Muscle of back (tissue), 3 donors: ENCODE measurements at regions not wholly inside any gene's neighbourhood (a gene's known extent, or its start where the extent isn't known, plus 50 kb on each side); places are given as distances from the start of the nearest gene placed in this dataset.
"Not testable (repeated sequence)": the region's sequence is repeated elsewhere in the genome, so short reads cannot be mapped to it uniquely, and the experiment has no call there.

Experiments used
- DNase-seq, 3 donors: peaks; one replicate each; pipeline versions ENCODE4 v3.0.0 to v3.0.0-alpha.2; 2013

- no peak for DNase-seq
These were observed 113.3 kb upstream of the FAT3 start for GRCh38 chr11:92111287-92111686.

GRCh38 chr11:92109466-92109865 lies 115.2 kb upstream of the FAT3 start:
- no peak for DNase-seq

DNA sequence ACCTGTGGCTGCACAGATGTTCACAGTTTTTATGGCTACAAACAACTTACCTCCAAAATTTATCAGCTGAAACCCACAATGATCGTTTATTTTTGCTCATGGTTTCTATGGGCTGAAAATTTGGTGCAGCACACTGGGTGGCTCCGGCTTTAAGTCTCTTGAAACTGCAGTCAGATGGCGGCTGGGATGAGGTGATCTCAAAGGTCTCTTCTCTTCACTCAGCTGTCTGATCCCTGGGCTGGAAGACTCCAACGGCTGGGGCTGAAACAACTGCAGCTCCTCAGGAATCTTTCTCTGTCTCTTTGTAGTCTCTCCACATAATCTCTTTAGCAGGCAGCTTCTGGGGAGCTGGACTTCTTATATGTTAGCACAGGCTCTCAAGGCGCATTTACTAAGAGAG lies 117.3 kb upstream of the FAT3 start:
- no peak for DNase-seq

DNA sequence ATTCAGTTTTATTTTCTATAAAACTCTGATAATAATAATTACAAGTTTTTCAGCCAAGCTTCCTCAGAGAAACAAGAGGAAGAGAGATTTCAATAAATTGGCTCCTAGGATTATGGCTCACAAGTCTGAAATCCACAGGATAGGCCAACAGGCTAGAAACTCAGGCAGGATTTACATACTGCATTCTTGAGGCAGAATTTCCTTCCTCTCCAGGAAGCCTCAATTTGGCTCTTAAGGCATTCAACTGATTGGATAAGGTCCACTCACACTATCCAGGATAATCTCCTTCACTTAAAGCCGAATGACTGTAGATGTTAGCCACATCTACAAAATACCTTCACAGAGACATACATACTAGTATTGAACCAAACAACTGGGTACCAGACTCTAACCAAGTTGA lies 120.3 kb upstream of the FAT3 start:
- no peak for DNase-seq

DNA sequence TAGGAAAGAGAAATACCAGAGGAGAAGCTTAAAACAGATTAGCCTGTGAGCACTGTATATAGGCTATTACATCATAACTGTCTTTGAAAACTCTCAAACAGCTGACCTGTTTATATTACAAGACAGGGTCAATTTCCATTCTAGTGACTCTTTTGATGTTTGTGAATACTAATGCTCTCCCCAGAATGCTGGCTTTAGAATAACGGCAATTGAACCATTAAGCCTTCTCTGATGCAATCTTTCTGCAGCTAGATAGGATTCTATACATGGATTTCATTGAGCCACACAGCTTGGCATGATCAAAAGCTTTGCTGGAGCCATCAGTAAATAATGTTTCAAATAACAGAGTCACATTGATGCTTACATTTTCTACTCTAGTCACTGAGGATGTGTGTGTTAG lies 122.7 kb upstream of the FAT3 start:
- DNase-seq: no peak

- no peak for DNase-seq
These were observed 125.4 kb upstream of the FAT3 start for GRCh38 chr11:92099183-92099582.

- no peak for DNase-seq
These were observed 126.4 kb upstream of the FAT3 start for GRCh38 chr11:92098172-92098571.

GRCh38 chr11:92087725-92088537 lies 136.7 kb upstream of the FAT3 start:
- DNase-seq: no peak

GRCh38 chr11:92083123-92083522 lies 141.5 kb upstream of the FAT3 start:
- no peak for DNase-seq

GRCh38 chr11:92082652-92083051 lies 142.0 kb upstream of the FAT3 start:
- DNase-seq: no peak

DNA sequence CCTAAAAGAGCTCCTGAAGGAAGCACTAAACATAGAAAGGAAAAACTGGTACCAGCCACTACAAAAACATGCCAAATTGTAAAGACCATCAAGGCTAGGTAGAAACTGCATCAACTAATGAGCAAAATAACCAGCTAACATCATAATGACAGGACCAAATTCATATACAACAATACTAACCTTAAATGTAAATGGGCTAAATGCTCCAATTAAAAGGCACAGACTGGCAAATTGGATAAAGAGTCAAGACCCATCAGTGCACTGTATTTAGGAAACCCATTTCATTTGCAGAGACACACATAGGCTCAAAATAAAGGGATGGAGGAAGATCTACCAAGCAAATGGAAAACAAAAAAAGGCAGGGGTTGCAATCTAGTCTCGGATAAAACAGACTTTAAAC lies 150.1 kb upstream of the FAT3 start:
- not testable (repeated sequence) for DNase-seq

DNA sequence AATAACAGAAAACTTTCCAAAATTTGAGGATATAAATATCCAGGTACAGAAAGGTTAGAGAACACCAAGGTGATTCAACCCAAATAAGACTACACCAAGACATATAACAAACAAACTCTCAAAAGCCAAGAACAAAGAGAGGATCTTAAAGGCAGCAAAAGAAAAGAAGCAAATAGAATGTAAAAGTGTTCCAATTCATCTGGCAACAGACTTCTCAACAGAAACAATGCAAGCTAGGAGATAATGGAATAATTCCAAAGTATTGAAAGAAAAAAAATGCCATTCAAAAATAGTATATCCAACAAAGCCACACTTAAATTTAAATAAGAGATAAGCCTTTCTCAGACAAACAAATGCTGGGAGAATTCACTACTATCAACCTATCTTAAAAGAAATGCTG lies 153.0 kb upstream of the FAT3 start:
- DNase-seq: no peak

- no peak for DNase-seq
These were observed 154.4 kb upstream of the FAT3 start for GRCh38 chr11:92070026-92070889.

DNA sequence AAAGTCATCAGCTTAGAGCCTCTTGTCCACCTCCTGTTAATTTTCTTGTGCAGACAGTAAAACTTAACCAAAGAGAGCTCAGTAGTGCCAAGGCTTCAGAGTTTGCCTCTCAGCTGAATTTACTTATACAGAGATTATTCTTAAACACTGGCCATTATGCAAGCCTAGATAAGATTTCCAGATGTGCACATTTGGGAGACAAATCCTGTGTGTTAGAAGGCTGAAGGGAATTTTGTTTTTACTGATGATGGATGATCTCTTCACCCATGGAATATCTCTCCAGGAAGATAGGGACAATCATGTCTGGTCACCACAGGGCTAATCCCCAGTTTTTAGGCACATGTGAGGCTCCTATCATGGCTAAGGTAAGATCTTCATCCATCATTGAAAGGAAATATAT lies 157.6 kb upstream of the FAT3 start:
- peak in 2 of 3 donors; percentile 10 to 27 for DNase-seq

DNA sequence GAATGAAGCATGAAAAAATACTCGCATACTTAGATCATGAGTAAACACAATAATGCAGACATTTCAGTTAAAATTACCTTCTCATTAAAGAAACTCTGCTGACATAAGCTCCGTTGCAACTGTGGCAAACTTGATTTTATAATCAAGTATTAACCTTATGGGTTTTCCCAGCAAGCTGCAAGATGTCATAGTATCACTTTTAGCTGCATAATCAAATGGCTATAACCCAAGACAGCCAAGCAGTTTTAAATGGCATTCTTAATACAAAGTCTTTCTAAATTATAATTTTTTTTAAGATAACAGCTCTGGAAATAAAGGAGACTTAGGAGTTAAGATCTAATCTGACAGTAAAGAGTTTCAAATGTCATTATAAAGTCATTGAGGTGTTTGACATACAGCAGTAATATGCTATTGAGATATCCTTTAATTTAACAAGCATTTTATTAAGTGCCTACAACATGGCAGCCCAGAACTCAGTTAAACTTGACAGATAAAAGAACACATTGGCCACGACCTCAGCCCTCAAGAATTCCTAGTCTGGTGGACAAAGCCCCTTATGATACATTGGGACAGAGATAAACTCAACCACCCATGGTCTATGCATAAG lies 163.1 kb upstream of the FAT3 start:
- DNase-seq: no peak

DNA sequence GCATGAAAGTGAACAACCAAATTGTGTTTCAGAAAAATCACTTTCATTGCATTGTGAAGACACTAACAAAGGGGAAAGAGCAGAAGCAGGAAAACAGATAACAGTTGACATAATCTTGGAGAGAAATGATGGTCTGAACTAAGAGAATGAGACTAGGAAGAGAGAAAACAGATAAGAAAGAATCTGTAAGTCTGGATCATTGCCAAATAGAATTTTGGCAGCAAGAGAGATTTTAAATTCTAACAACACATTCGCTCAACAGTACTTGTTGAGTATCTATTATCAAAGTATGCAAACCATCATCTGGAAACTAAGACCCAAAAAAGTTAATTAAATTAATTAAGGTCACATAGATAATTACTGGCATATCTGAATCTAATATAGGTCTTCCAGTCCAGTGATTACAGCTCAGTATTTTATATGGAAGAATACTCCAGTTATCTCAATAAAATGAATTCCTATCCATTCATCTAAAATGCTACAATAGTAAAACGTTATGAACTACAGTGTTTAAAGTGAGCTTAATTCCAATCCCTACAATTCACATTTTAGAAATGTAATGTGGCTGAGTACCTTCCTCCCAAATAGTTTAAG lies 166.7 kb upstream of the FAT3 start:
- peak in 1 of 3 donors; percentile 5 for DNase-seq

DNA sequence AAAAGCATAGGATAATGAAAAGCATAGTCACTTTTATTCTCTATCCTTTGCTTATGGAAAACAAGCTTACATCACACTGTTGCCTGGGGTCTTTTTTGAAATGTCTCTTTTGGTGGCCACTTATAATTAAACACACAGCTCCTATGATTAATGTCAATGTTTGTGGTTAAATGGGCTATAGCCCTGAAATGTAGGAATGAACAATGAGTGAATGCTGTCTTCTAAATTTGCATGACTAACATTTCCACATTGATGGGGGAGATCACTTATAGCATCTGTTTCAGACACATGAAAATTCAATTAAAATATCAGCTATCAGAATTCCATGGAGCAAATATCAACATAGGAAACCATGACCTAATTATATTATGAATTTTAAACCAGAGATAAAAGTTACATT lies 171.4 kb upstream of the FAT3 start:
- DNase-seq: peak in 1 of 3 donors; percentile 5

DNA sequence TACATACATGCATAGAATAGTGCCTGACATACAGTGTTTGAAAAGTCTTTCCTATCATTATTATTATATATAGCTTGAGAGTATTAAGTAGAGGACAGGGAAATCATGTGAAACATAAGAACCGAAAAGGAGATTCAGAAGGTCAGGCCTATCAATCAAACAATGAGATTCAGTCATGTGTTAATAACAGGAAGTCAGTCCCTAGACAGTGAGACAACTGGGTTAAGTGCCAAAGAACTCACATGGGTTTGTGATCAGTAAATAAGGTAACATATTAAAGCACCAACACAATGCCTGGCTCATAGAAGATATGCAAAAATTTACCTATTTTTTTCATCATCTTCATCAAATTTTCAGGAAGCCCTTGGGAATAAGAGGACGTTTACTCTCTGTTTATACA lies 174.3 kb upstream of the FAT3 start:
- no peak for DNase-seq

GRCh38 chr11:92048415-92048814 lies 176.2 kb upstream of the FAT3 start:
- no peak for DNase-seq

DNA sequence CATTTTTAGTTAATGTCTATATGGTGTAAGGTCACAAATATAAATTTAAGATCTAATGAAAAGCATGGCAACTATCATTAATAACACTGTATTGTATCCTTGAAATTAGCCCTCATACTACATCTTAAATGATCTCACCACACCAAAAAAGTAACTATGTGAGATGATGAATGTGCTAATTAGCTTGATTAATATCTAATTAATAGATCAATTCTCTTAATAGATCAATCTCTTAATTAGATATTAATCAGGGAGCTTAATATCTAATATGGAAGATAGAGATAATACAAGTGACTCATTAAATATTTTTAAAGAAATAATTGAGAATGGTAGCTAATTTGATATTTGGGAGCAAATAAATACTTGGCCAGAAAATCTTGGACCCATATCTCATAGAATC lies 178.5 kb upstream of the FAT3 start:
- no peak for DNase-seq

DNA sequence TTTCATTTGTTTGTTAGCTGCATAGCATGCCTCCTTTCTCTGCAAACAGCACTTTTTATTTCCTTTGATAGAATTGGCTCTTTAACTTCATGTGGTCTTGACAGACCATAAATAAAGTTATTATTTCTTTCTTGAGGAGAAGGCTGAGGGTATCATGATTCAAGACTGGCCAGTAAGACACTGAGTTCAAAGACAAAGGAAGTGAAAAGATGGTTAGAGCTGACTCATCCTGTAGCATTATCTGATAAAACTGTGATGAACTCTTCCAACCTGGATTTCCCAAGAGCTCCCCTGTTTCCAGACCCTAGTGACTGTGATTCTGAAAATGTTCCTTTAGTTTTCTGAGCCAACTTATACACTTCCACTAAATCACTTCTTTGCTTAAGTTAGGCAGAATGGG lies 179.3 kb upstream of the FAT3 start:
- DNase-seq: no peak

- DNase-seq: no peak
These were observed 189.1 kb upstream of the FAT3 start for GRCh38 chr11:92035488-92035887.
